ENCODE measurements at regions not wholly inside any gene's neighbourhood (a gene's known extent, or its start where the extent isn't known, plus 50 kb on each side); places are given as distances from the start of the nearest gene placed in this dataset.
A peak's percentile ranks its signal among the peaks of the same experiment; 100 is the strongest.

- TF ChIP-seq USF2 (CRISPR knock-in tag; IDR thresholded peaks at IDR 0.05) (no peak), NR1H2 (CRISPR knock-in tag; IDR thresholded peaks at IDR 0.05) (no peak), RORB (CRISPR knock-in tag; IDR thresholded peaks at IDR 0.05) (no peak), MYBL2 (CRISPR knock-in tag; IDR thresholded peaks at IDR 0.05) (no peak), SMAD4 (CRISPR knock-in tag; IDR thresholded peaks at IDR 0.05) (no peak), E2F4 (CRISPR knock-in tag; IDR thresholded peaks at IDR 0.05; ENCODE audit: borderline replicate concordance, low read depth) (no peak), SP1 (CRISPR knock-in tag; conservative IDR thresholded peaks at IDR 0.05) (no peak), RELA (CRISPR knock-in tag; IDR thresholded peaks at IDR 0.05; ENCODE audit: borderline replicate concordance) (no peak), ZNF263 (CRISPR knock-in tag; IDR thresholded peaks at IDR 0.05; ENCODE audit: low read depth) (no peak), MAX (CRISPR knock-in tag; IDR thresholded peaks at IDR 0.05) (no peak), ZNF423 (CRISPR knock-in tag; IDR thresholded peaks at IDR 0.05) (no peak), ELF4 (CRISPR knock-in tag; IDR thresholded peaks at IDR 0.05; ENCODE audit: low read depth) (no peak)
- TF ChIP-seq, protein P1, sequence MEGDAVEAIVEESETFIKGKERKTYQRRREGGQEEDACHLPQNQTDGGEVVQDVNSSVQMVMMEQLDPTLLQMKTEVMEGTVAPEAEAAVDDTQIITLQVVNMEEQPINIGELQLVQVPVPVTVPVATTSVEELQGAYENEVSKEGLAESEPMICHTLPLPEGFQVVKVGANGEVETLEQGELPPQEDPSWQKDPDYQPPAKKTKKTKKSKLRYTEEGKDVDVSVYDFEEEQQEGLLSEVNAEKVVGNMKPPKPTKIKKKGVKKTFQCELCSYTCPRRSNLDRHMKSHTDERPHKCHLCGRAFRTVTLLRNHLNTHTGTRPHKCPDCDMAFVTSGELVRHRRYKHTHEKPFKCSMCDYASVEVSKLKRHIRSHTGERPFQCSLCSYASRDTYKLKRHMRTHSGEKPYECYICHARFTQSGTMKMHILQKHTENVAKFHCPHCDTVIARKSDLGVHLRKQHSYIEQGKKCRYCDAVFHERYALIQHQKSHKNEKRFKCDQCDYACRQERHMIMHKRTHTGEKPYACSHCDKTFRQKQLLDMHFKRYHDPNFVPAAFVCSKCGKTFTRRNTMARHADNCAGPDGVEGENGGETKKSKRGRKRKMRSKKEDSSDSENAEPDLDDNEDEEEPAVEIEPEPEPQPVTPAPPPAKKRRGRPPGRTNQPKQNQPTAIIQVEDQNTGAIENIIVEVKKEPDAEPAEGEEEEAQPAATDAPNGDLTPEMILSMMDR (IDR thresholded peaks at IDR 0.05), result no peak
- TF ChIP-seq, protein P2, sequence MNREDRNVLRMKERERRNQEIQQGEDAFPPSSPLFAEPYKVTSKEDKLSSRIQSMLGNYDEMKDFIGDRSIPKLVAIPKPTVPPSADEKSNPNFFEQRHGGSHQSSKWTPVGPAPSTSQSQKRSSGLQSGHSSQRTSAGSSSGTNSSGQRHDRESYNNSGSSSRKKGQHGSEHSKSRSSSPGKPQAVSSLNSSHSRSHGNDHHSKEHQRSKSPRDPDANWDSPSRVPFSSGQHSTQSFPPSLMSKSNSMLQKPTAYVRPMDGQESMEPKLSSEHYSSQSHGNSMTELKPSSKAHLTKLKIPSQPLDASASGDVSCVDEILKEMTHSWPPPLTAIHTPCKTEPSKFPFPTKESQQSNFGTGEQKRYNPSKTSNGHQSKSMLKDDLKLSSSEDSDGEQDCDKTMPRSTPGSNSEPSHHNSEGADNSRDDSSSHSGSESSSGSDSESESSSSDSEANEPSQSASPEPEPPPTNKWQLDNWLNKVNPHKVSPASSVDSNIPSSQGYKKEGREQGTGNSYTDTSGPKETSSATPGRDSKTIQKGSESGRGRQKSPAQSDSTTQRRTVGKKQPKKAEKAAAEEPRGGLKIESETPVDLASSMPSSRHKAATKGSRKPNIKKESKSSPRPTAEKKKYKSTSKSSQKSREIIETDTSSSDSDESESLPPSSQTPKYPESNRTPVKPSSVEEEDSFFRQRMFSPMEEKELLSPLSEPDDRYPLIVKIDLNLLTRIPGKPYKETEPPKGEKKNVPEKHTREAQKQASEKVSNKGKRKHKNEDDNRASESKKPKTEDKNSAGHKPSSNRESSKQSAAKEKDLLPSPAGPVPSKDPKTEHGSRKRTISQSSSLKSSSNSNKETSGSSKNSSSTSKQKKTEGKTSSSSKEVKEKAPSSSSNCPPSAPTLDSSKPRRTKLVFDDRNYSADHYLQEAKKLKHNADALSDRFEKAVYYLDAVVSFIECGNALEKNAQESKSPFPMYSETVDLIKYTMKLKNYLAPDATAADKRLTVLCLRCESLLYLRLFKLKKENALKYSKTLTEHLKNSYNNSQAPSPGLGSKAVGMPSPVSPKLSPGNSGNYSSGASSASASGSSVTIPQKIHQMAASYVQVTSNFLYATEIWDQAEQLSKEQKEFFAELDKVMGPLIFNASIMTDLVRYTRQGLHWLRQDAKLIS (CRISPR knock-in tag; IDR thresholded peaks at IDR 0.05; ENCODE audit: borderline replicate concordance), result no peak
- TF ChIP-seq, protein P3, sequence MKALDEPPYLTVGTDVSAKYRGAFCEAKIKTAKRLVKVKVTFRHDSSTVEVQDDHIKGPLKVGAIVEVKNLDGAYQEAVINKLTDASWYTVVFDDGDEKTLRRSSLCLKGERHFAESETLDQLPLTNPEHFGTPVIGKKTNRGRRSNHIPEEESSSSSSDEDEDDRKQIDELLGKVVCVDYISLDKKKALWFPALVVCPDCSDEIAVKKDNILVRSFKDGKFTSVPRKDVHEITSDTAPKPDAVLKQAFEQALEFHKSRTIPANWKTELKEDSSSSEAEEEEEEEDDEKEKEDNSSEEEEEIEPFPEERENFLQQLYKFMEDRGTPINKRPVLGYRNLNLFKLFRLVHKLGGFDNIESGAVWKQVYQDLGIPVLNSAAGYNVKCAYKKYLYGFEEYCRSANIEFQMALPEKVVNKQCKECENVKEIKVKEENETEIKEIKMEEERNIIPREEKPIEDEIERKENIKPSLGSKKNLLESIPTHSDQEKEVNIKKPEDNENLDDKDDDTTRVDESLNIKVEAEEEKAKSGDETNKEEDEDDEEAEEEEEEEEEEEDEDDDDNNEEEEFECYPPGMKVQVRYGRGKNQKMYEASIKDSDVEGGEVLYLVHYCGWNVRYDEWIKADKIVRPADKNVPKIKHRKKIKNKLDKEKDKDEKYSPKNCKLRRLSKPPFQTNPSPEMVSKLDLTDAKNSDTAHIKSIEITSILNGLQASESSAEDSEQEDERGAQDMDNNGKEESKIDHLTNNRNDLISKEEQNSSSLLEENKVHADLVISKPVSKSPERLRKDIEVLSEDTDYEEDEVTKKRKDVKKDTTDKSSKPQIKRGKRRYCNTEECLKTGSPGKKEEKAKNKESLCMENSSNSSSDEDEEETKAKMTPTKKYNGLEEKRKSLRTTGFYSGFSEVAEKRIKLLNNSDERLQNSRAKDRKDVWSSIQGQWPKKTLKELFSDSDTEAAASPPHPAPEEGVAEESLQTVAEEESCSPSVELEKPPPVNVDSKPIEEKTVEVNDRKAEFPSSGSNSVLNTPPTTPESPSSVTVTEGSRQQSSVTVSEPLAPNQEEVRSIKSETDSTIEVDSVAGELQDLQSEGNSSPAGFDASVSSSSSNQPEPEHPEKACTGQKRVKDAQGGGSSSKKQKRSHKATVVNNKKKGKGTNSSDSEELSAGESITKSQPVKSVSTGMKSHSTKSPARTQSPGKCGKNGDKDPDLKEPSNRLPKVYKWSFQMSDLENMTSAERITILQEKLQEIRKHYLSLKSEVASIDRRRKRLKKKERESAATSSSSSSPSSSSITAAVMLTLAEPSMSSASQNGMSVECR (CRISPR knock-in tag; IDR thresholded peaks at IDR 0.05; ENCODE audit: borderline replicate concordance), result no peak
- DNase-seq (ENCODE audit: low spot score) (peak; percentile 30), ATAC-seq (peak; percentile 33)
- ChIA-PET CTCF (interaction anchor here (1.0 to 2.6 kb wide), 3 partner anchors 142 to 252 kb away, joined by 4 to 18 read pairs (median 9); no protein-coding TSS in a partner anchor), POLR2A (no interaction called here)
- H3K27ac Mint-ChIP-seq, result peak overlapping the region; percentile 78
- peaks cover 88% of the 10 kb centered on the region for H3K4me1 Mint-ChIP-seq
- peaks cover 6% of the 10 kb centered on the region; the same call in 1 of the 2 replicates for H3K27me3 Mint-ChIP-seq (ENCODE audit: low read depth)
- no peaks in the 10 kb centered on the region for H3K9me3 Mint-ChIP-seq
- H3K4me3 Mint-ChIP-seq, result peak overlapping the region; percentile 46
- H3K36me3 Mint-ChIP-seq, result no peaks in the 10 kb centered on the region
These were observed 241.5 kb upstream of the SP8 start for GRCh38 chr7:21028186-21028585.
